GM21381 (cell line): ENCODE measurements at regions not wholly inside any gene's neighbourhood (a gene's known extent, or its start where the extent isn't known, plus 50 kb on each side); places are given as distances from the start of the nearest gene placed in this dataset.

Source experiments
- ATAC-seq: cut with Tn5 transposase; IDR thresholded peaks from one replicate; pipeline ENCODE4 v1.9.1; 2021; ENCODE audit warnings: mild to moderate bottlenecking, moderate library complexity; ENCODE audit not compliant: unreplicated experiment

- ATAC-seq, result no peak
Observed at GRCh38 chr16:64829678-64830077, 292.2 kb downstream of the CDH11 start.

- ATAC-seq, result no peak
Observed at GRCh38 chr16:64826374-64826773, 295.5 kb downstream of the CDH11 start.

GRCh38 chr16:64823481-64824075 is 298.3 kb downstream of the CDH11 start:
- no peak for ATAC-seq

GRCh38 chr16:64809876-64810629 is 311.8 kb downstream of the CDH11 start:
- ATAC-seq, result no peak

- ATAC-seq, result no peak
Observed at GRCh38 chr16:64808474-64808873, 313.4 kb downstream of the CDH11 start.

- ATAC-seq, result no peak
Observed at GRCh38 chr16:64791756-64792155, 330.1 kb downstream of the CDH11 start.

GRCh38 chr16:64784635-64785034 is 337.2 kb downstream of the CDH11 start:
- ATAC-seq, result no peak

GRCh38 chr16:64782484-64782883 is 339.4 kb downstream of the CDH11 start:
- no peak for ATAC-seq

- no peak for ATAC-seq
Observed at GRCh38 chr16:64780445-64780844, 341.4 kb downstream of the CDH11 start.

- no peak for ATAC-seq
Observed at GRCh38 chr16:64778777-64779176, 343.1 kb downstream of the CDH11 start.

- ATAC-seq, result no peak
Observed at GRCh38 chr16:64773638-64774037, 348.2 kb downstream of the CDH11 start.

GRCh38 chr16:64773184-64773583 is 348.7 kb downstream of the CDH11 start:
- ATAC-seq, result no peak

GRCh38 chr16:64771273-64771672 is 350.6 kb downstream of the CDH11 start:
- ATAC-seq, result no peak

- no peak for ATAC-seq
Observed at GRCh38 chr16:64762211-64762610, 359.7 kb downstream of the CDH11 start.

GRCh38 chr16:64754279-64754678 is 367.6 kb downstream of the CDH11 start:
- no peak for ATAC-seq

- no peak for ATAC-seq
Observed at GRCh38 chr16:64751906-64752305, 370.0 kb downstream of the CDH11 start.

- no peak for ATAC-seq
Observed at GRCh38 chr16:64749346-64749745, 372.5 kb downstream of the CDH11 start.

- ATAC-seq, result no peak
Observed at GRCh38 chr16:64745258-64745930, 376.5 kb downstream of the CDH11 start.

GRCh38 chr16:64742455-64743223 is 379.2 kb downstream of the CDH11 start:
- no peak for ATAC-seq

- no peak for ATAC-seq
Observed at GRCh38 chr16:64740261-64740660, 381.6 kb downstream of the CDH11 start.

- no peak for ATAC-seq
Observed at GRCh38 chr16:64738321-64738960, 383.4 kb downstream of the CDH11 start.
